Spinal cord (tissue), 9 donors: ENCODE measurements at regions not wholly inside any gene's neighbourhood (a gene's known extent, or its start where the extent isn't known, plus 50 kb on each side); places are given as distances from the start of the nearest gene placed in this dataset.

Source experiments
- DNase-seq, 6 donors: peaks; one replicate each; pipeline versions ENCODE4 v3.0.0 to v3.0.0-alpha.2; 2013 to 2015; ENCODE audit warnings: low spot score in 6 of 6, low read depth in 4 of 6
- H3K27ac ChIP-seq: one replicate; pipeline ENCODE4 v1.5.1; 2013; ENCODE audit warnings: low read depth, low read length, control low read depth
- H3K27me3 ChIP-seq: one replicate; pipeline ENCODE4 v1.6.1; 2013; ENCODE audit warnings: low read length; ENCODE audit not compliant: control insufficient read depth, insufficient read depth
- H3K36me3 ChIP-seq: one replicate; pipeline ENCODE4 v1.6.1; 2013; ENCODE audit warnings: low read length; ENCODE audit not compliant: control insufficient read depth, insufficient read depth
- H3K4me1 ChIP-seq: one replicate; pipeline ENCODE4 v1.6.1; 2013; ENCODE audit warnings: low read length; ENCODE audit not compliant: control insufficient read depth, insufficient read depth
- H3K4me3 ChIP-seq: one replicate; pipeline ENCODE4 v1.5.1; 2013; ENCODE audit warnings: low read depth, low read length, control low read depth
- H3K9me3 ChIP-seq: one replicate; pipeline ENCODE4 v1.6.1; 2013; ENCODE audit warnings: low read length; ENCODE audit not compliant: control insufficient read depth, insufficient read depth
- WGBS: methylation state at CpG from one replicate; pipeline ENCODE4 v1.1.5; 2013; ENCODE audit warnings: missing lambda C conversion rate; ENCODE audit not compliant: insufficient coverage; 5-methylcytosine and 5-hydroxymethylcytosine counted together
- donor health status: healthy.

- 80% methylated on average over 1 of the region's 4 CpGs for WGBS
These were observed 349.9 kb upstream of the KLF3 start for GRCh38 chr4:38313999-38314561.

GRCh38 chr4:38314663-38315062 lies 349.3 kb upstream of the KLF3 start:
- peaks cover 8% of the 10 kb centered on the region for H3K4me1 ChIP-seq
- no peaks in the 10 kb centered on the region for H3K27me3 ChIP-seq
- no peaks in the 10 kb centered on the region for H3K36me3 ChIP-seq
- DNase-seq: no peak
- H3K27ac ChIP-seq: no peak overlapping the region
- WGBS: 90% methylated on average over 3 of the region's 5 CpGs
- H3K4me3 ChIP-seq: no peak overlapping the region
- no peaks in the 10 kb centered on the region for H3K9me3 ChIP-seq

More at GRCh38 chr4:38313999-38314561, 349.9 kb upstream of the KLF3 start:
- no peaks in the 10 kb centered on the region for H3K9me3 ChIP-seq
- no peak for DNase-seq
- peaks cover 6% of the 10 kb centered on the region for H3K4me1 ChIP-seq
- no peak overlapping the region for H3K4me3 ChIP-seq
- no peak overlapping the region for H3K27ac ChIP-seq
- no peaks in the 10 kb centered on the region for H3K27me3 ChIP-seq
- no peaks in the 10 kb centered on the region for H3K36me3 ChIP-seq

- no CpG with 5 or more reads among the region's 5 CpGs for WGBS
These were observed 348.7 kb upstream of the KLF3 start for GRCh38 chr4:38315286-38315685.

GRCh38 chr4:38316045-38316444 lies 348.0 kb upstream of the KLF3 start:
- Histone ChIP-seq H3K4me3 (no peak overlapping the region), H3K4me1 (peaks cover 14% of the 10 kb centered on the region), H3K27me3 (no peaks in the 10 kb centered on the region), H3K36me3 (no peaks in the 10 kb centered on the region), H3K9me3 (no peaks in the 10 kb centered on the region), H3K27ac (no peak overlapping the region)
- DNase-seq: no peak
- WGBS: 86% methylated on average over 4 of the region's 5 CpGs

More at GRCh38 chr4:38315286-38315685, 348.7 kb upstream of the KLF3 start:
- DNase-seq: no peak
- no peaks in the 10 kb centered on the region for H3K36me3 ChIP-seq
- no peak overlapping the region for H3K27ac ChIP-seq
- no peaks in the 10 kb centered on the region for H3K9me3 ChIP-seq
- H3K4me1 ChIP-seq: peaks cover 14% of the 10 kb centered on the region
- H3K27me3 ChIP-seq: no peaks in the 10 kb centered on the region
- H3K4me3 ChIP-seq: no peak overlapping the region

GRCh38 chr4:38317041-38317674 lies 346.8 kb upstream of the KLF3 start:
- H3K9me3 ChIP-seq: no peaks in the 10 kb centered on the region
- no peak for DNase-seq
- H3K27me3 ChIP-seq: no peaks in the 10 kb centered on the region
- 100% methylated on average over 2 of the region's 3 CpGs for WGBS
- H3K4me1 ChIP-seq: peaks cover 14% of the 10 kb centered on the region
- no peak overlapping the region for H3K4me3 ChIP-seq
- H3K27ac ChIP-seq: no peak overlapping the region
- no peaks in the 10 kb centered on the region for H3K36me3 ChIP-seq

GRCh38 chr4:38318737-38319455 lies 345.1 kb upstream of the KLF3 start:
- Histone ChIP-seq H3K27me3 (no peaks in the 10 kb centered on the region), H3K4me3 (peak overlapping the region; percentile 39), H3K9me3 (no peaks in the 10 kb centered on the region), H3K36me3 (no peaks in the 10 kb centered on the region), H3K4me1 (peaks cover 14% of the 10 kb centered on the region), H3K27ac (peak overlapping the region; percentile 80)
- DNase-seq: peak; percentile 13 to 89 (median 36)
- 3% methylated on average over 16 of the region's 22 CpGs for WGBS

- peak; percentile 57 to 94 (median 71) for DNase-seq
- H3K9me3 ChIP-seq: no peaks in the 10 kb centered on the region
- H3K27me3 ChIP-seq: no peaks in the 10 kb centered on the region
- no peak overlapping the region for H3K4me3 ChIP-seq
- 10% methylated on average over 9 of the region's 17 CpGs for WGBS
- H3K36me3 ChIP-seq: no peaks in the 10 kb centered on the region
- H3K27ac ChIP-seq: peak overlapping the region; percentile 80
- H3K4me1 ChIP-seq: peaks cover 12% of the 10 kb centered on the region
These were observed 344.3 kb upstream of the KLF3 start for GRCh38 chr4:38319456-38320342.

- peaks cover 12% of the 10 kb centered on the region for H3K4me1 ChIP-seq
- DNase-seq: no peak
- 76% methylated on average over 5 of the region's 5 CpGs for WGBS
- H3K27ac ChIP-seq: peak overlapping the region; percentile 71
- H3K27me3 ChIP-seq: no peaks in the 10 kb centered on the region
- H3K36me3 ChIP-seq: no peaks in the 10 kb centered on the region
- no peak overlapping the region for H3K4me3 ChIP-seq
- no peaks in the 10 kb centered on the region for H3K9me3 ChIP-seq
These were observed 343.7 kb upstream of the KLF3 start for GRCh38 chr4:38320343-38320695.

GRCh38 chr4:38320833-38321232 lies 343.2 kb upstream of the KLF3 start:
- Histone ChIP-seq H3K4me3 (no peak overlapping the region), H3K36me3 (no peaks in the 10 kb centered on the region), H3K4me1 (peaks cover 12% of the 10 kb centered on the region), H3K27me3 (no peaks in the 10 kb centered on the region), H3K27ac (no peak overlapping the region), H3K9me3 (no peaks in the 10 kb centered on the region)
- DNase-seq: no peak
- WGBS: no CpG with 5 or more reads among the region's 4 CpGs
